ENCODE measurements at regions not wholly inside any gene's neighbourhood (a gene's known extent, or its start where the extent isn't known, plus 50 kb on each side); places are given as distances from the start of the nearest gene placed in this dataset.

DNA sequence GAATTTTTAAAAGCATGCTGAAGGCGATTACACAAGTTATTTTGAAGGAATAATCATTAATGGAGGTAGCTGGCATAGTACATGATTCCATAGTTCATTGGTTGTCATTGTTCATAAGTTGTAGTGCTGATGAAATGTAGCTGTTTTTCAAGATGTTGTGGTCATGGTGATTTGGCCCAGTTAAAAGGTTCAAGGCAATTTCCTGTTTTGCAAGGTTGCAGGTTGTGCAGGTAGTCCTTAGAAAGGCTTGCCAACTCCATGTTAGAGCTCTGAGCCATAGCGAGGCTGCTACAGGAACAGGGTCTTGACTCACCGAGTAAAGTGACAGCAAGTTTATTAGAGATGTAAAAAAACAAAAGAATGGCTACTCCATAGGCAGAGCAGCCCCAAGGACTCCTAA lies 95.8 kb upstream of the CHORDC1 start:
- TF ChIP-seq, protein P1, sequence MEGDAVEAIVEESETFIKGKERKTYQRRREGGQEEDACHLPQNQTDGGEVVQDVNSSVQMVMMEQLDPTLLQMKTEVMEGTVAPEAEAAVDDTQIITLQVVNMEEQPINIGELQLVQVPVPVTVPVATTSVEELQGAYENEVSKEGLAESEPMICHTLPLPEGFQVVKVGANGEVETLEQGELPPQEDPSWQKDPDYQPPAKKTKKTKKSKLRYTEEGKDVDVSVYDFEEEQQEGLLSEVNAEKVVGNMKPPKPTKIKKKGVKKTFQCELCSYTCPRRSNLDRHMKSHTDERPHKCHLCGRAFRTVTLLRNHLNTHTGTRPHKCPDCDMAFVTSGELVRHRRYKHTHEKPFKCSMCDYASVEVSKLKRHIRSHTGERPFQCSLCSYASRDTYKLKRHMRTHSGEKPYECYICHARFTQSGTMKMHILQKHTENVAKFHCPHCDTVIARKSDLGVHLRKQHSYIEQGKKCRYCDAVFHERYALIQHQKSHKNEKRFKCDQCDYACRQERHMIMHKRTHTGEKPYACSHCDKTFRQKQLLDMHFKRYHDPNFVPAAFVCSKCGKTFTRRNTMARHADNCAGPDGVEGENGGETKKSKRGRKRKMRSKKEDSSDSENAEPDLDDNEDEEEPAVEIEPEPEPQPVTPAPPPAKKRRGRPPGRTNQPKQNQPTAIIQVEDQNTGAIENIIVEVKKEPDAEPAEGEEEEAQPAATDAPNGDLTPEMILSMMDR (IDR thresholded peaks at IDR 0.05 in 4 of 5, conservative IDR thresholded peaks at IDR 0.05 in 1 of 5), result no peak
- no peak for TF ChIP-seq POLR2A (IDR thresholded peaks at IDR 0.05)
